H1 (cell line): ENCODE measurements at regions not wholly inside any gene's neighbourhood (a gene's known extent, or its start where the extent isn't known, plus 50 kb on each side); places are given as distances from the start of the nearest gene placed in this dataset.

Experiments used
- EZH2 ChIP-seq: fragments of 200-600 bp; sonication (generic); IDR thresholded peaks from 2 replicates; pipeline ENCODE4 v1.7.1; 2012; ENCODE audit warnings: low read depth, mild to moderate bottlenecking, moderate library complexity, low read length, inconsistent platforms; ENCODE audit not compliant: severe bottlenecking
- HDAC2 ChIP-seq, 2 experiments: fragments of 300-600 bp in 1 of 2; sonication (generic) in 1 of 2; IDR thresholded peaks; 2 replicates each; pipeline ENCODE4 v1.6.1; 2011 to 2012; ENCODE audit warnings: low read depth in 2 of 2, low read length in 2 of 2, mild to moderate bottlenecking in 2 of 2, moderate library complexity in 2 of 2, borderline replicate concordance in 1 of 2, inconsistent platforms in 1 of 2
- JUND ChIP-seq: IDR thresholded peaks from 2 replicates; pipeline ENCODE4 v1.6.1; 2011; ENCODE audit warnings: mild to moderate bottlenecking, improper control_type of control experiment, low read length
- KDM5A ChIP-seq: fragments of 200-600 bp; IDR thresholded peaks from 2 replicates; pipeline ENCODE4 v1.7.1; 2012; ENCODE audit warnings: mild to moderate bottlenecking, low read length, inconsistent platforms, mixed read lengths
- MAFK ChIP-seq: IDR thresholded peaks from 2 replicates; pipeline ENCODE4 v1.6.1; 2012; ENCODE audit warnings: low read depth, mild to moderate bottlenecking, improper control_type of control experiment, low read length
- RBBP5 ChIP-seq: IDR thresholded peaks from 2 replicates; pipeline ENCODE4 v1.7.1; 2012; ENCODE audit warnings: low read depth, mild to moderate bottlenecking, inconsistent platforms, low read length, moderate library complexity, borderline replicate concordance
- SRF ChIP-seq: IDR thresholded peaks from 2 replicates; pipeline ENCODE4 v1.6.1; 2011; ENCODE audit warnings: mild to moderate bottlenecking, low read depth, low read length, moderate library complexity
- TAF7 ChIP-seq: optimal IDR thresholded peaks from 2 replicates; pipeline ENCODE3; 2011; ENCODE audit warnings: low read depth, mild to moderate bottlenecking, inconsistent platforms, low read length, moderate library complexity, borderline replicate concordance
- ZNF274 ChIP-seq: IDR thresholded peaks from 2 replicates; pipeline ENCODE4 v1.7.0; 2012; ENCODE audit warnings: low read length, borderline replicate concordance; ENCODE audit errors: extremely low read depth

DNA sequence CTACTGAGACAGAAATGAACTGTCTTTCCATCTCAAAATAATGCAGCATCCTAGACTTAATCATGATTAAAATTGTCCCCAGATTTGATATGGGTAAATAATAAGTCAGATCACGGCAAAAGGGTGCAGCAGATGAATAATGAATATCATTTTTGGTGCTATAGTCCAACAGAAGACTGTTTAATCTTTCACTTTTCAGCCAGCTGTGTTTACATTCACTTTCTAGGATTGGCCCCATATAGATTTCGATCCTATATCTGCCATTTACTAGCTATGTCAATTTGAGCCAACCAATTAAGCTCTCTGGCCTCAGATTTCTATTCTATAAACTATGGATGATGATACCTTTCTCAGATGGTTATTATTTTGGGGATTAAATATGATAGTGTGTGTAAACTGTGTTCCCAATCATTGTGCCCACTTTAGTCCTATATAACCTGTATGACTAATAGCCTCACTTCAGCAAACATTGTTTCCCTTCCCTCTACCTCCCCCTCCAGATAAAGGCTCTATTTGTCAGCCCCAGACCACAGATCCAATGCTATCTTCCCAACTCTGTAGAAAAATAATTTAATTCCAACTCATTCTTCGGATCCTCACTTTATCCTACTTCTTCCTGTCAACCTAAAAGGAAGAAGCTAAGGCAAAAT, 53.6 kb upstream of the NT5E start (continued):
- TF ChIP-seq HDAC2 (IDR thresholded peaks at IDR 0.05; ENCODE audit: borderline replicate concordance in 1 of 2, low read depth in 2 of 2, low read length in 2 of 2) (no peak), JUND (no peak), RBBP5 (no peak), EZH2 (no peak), SRF (no peak), ZNF274 (no peak), TAF7 (no peak), MAFK (no peak), KDM5A (no peak)
